NCI-H460 (cell line): ENCODE measurements at regions not wholly inside any gene's neighbourhood (a gene's known extent, or its start where the extent isn't known, plus 50 kb on each side); places are given as distances from the start of the nearest gene placed in this dataset.

Experiments used
- DNase-seq: peaks from one replicate; pipeline ENCODE4 v3.0.0-alpha.2; 2016; ENCODE audit warnings: low read depth; ENCODE audit errors: extremely low read depth

DNA sequence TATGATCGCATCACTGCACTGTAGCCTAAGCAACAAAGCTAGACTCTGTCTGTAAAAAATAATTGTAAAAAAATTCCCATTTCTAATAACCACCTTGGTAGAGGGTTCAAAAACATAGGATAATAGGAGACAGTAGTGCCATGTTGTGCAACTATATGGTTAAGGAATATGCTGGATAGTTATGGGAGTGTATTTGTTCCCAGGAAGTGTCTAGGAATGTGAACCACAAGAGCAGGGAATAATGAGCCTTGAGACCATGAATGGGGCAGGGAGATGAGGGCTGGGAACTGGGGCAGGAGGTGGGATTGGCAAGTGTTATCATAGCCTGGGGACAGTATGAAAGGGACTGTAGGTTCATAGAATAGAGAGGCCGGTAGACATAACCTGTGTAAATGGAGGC is 50.4 kb downstream of the RUSC2 start:
- DNase-seq, result no peak

DNA sequence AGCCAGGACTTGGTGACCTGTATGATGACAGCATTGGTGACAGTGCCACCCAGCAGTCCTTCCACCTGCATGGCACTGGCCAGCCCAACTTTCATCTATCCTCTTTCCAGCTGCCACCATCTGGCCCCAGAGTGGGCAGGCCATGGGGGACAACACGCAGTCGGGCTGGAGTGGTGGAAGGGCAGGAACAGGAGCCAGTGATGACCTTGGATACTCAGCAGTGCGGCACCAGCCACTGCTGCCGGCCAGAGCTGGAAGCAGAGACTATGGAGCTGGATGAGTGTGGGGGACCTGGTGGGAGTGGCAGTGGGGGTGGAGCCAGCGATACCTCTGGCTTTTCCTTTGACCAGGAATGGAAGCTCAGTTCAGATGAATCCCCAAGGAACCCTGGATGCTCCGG is 56.9 kb downstream of the RUSC2 start:
- DNase-seq, result no peak

DNA sequence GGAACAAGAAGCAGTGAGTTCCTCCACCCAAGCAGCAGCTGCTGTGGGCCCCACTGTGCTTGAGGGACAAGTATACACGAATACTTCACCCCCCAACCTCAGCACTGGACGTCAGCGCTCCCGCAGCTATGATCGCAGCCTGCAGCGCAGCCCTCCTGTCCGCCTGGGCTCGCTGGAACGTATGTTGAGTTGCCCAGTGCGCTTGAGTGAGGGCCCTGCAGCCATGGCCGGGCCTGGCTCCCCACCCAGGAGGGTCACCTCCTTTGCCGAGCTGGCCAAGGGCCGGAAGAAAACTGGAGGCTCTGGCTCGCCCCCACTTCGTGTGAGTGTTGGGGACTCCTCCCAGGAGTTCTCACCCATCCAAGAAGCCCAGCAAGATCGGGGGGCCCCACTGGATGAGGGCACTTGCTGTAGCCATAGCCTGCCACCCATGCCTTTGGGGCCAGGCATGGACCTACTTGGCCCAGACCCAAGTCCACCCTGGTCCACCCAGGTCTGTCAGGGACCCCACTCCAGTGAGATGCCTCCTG is 57.1 kb upstream of the TESK1 start:
- DNase-seq, result no peak

DNA sequence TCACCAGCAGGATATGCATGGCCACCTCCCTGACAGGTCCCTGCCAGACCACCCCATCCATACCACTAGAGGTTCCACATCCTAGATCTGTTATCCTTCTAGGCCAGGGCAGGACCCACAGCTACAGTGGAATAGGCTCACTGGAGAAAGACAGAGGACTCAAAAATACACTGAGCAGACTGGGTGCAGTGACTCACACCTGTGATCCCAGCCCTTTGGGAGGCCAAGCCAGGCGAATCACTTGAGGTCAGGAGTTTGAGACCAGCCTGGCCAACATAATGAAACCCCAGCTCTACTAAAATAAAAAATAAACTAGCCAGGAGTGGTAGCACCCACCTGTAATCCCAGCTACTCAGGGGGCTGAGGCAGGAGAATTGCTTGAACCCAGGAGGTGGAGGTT is 56.5 kb upstream of the TESK1 start:
- no peak for DNase-seq

DNA sequence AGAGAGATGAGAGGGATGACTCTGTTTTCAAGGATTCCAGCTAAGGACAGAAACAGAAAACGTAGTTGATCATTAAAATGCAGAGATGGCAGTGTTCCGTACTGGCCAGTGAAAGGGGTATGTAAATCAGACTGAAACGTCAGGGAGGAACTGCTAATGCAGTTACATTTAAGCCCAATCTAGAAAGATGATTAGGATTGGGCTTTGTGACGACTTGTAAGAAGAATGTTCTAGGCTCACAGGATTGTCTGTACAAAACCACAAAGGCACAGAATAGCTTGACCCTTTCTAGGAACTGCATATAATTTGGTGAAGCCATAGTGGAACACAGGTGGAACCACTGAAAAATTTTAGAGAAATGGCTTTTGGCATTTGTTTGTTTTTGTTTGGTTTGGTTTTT is 55.6 kb upstream of the TESK1 start:
- no peak for DNase-seq

DNA sequence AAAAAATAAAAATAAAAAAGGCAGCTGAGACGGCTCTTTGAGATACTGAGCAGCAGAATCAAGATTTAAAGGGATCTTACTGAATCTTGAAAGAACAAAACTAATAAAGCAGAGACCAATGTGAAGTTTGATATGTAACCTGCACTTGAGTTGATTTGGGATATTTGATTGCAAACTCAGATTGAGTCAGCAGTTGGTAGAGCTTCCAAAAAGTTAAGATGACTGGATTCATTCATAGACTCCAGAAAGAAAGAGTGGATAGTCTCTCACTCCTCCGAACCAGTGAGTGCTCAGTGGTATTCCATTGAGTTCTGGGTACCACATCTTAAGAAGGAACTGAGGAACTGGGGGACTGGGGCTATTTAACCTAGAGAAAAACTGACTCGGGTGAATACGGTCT is 52.7 kb upstream of the TESK1 start:
- no peak for DNase-seq

DNA sequence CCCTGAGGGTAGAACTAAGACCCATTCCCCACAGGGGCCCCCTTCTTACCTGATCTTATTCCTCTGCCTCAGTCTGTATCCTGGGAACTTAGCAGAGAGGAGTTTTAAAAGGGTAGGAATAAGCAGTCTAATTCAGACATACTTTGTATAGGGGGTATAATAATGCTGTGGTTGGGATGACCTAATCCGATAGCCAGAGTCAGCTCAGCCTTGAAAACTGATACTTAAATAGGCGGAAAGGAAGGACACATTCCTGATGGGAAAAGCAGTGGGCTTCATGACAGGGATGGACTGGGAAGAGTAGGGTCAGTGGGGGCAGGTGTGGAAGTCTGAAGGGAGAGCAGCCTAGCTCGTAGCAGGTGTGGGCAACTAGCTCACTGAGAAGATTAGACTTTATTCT is 52.2 kb upstream of the TESK1 start:
- no peak for DNase-seq

DNA sequence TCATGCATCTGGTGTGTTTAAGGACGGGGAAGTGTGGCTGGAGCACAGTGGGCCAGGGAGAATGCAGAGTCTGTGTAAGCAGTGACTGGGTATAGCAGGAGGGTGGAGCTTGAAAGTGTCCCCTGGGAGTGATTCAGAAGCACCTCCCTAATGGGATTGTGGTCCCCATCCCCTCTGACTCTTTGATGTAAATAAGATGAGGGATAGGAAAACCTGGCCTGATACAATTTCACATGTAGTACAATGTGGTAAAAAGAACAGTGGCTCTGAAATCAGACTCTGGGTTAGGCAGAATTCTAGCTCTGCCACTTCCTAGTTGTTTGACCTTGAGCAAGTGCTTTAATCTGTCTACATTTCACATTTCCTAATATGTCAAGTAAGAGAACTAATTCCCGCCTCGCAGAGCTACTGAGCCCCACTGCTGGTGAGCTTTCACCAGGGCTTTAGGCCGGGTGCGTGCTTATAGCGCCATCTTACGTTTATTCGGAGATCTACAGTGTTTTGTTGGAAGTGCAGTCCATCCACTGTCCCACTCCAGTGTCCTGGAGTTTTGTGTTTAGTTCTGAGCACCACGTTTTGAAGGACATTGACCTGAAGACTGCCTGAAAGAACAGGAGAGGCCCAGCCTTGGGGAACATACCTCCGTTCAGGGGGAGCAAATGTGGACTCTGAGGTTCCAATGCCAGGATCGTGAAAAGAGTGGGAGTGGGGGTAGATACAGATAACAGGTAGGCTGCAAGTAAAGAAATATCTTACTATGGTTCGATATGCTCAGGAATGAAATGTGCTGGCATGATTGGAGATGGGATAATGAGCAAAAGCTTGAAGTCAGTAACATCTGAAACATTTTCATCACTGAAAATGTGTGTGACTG is 51.2 kb upstream of the TESK1 start:
- DNase-seq, result peak; percentile 63

DNA sequence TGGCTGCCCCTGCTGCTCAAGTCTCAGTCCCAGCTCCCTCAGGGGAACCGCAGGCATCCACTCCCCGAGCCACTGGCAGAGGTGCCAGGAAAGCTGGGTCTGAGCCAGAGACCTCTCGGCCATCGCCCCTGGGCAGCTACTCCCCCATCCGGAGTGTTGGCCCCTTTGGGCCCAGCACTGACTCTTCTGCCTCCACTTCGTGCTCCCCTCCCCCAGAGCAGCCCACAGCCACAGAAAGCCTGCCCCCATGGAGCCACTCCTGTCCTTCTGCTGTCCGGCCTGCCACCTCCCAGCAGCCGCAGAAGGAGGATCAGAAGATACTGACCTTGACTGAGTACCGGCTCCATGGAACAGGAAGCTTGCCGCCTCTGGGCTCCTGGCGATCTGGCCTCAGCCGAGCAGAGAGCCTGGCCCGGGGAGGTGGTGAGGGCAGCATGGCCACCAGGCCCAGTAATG is 49.8 kb upstream of the TESK1 start:
- DNase-seq, result no peak
